ENCODE measurements at regions not wholly inside any gene's neighbourhood (a gene's known extent, or its start where the extent isn't known, plus 50 kb on each side); places are given as distances from the start of the nearest gene placed in this dataset.

DNA sequence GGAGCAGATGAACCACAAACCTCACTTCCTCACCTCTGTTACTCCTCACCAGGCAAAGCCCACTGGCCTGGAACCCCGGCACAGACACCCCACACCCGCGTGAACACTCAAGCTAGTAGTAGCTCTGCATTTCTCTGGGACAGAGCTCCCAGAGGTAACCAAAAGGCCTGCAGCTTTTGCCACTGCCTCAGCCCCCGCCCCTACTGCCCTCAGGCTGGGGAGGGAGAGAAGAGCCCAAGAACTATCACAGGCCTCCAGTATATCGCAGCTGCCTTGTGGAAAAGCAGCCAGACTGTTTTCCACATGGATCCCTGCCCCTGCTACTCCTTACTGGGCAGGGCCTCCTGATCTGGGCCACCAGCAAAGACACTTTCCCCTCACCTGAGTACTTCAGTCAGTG is 728.7 kb upstream of the ACTRT1 start:
- TF ChIP-seq EZH2phosphoT487 (IDR thresholded peaks at IDR 0.05; ENCODE audit: borderline replicate concordance, low read length) (no peak), EZH2 (IDR thresholded peaks at IDR 0.05; ENCODE audit: low read length, unreplicated experiment) (no peak)
- TF ChIP-seq, protein P1, sequence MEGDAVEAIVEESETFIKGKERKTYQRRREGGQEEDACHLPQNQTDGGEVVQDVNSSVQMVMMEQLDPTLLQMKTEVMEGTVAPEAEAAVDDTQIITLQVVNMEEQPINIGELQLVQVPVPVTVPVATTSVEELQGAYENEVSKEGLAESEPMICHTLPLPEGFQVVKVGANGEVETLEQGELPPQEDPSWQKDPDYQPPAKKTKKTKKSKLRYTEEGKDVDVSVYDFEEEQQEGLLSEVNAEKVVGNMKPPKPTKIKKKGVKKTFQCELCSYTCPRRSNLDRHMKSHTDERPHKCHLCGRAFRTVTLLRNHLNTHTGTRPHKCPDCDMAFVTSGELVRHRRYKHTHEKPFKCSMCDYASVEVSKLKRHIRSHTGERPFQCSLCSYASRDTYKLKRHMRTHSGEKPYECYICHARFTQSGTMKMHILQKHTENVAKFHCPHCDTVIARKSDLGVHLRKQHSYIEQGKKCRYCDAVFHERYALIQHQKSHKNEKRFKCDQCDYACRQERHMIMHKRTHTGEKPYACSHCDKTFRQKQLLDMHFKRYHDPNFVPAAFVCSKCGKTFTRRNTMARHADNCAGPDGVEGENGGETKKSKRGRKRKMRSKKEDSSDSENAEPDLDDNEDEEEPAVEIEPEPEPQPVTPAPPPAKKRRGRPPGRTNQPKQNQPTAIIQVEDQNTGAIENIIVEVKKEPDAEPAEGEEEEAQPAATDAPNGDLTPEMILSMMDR (conservative IDR thresholded peaks at IDR 0.05; ENCODE audit: low read depth, low read length), result no peak
